ENCODE measurements at regions not wholly inside any gene's neighbourhood (a gene's known extent, or its start where the extent isn't known, plus 50 kb on each side); places are given as distances from the start of the nearest gene placed in this dataset.

GRCh38 chr20:60304026-60304590 is 345.9 kb downstream of the CDH26 start:
- in situ Hi-C loops (cut with MboI; ENCODE audit: low sequenced_read_pairs), result no loop called here

- in situ Hi-C loops (cut with MboI; ENCODE audit: low sequenced_read_pairs), result no loop called here
Measured at GRCh38 chr20:60304931-60305330, 346.7 kb downstream of the CDH26 start.

GRCh38 chr20:60306105-60306504 is 347.9 kb downstream of the CDH26 start:
- in situ Hi-C loops (cut with MboI; ENCODE audit: low sequenced_read_pairs), result no loop called here

- in situ Hi-C loops (cut with MboI; ENCODE audit: low sequenced_read_pairs), result no loop called here
Measured at GRCh38 chr20:60306551-60306950, 348.3 kb downstream of the CDH26 start.

GRCh38 chr20:60310560-60311349 is 352.5 kb downstream of the CDH26 start:
- in situ Hi-C loops (cut with MboI; ENCODE audit: low sequenced_read_pairs), result no loop called here

GRCh38 chr20:60313191-60313590 is 355.0 kb downstream of the CDH26 start:
- in situ Hi-C loops (cut with MboI; ENCODE audit: low sequenced_read_pairs), result no loop called here

GRCh38 chr20:60313614-60314013 is 355.4 kb downstream of the CDH26 start:
- in situ Hi-C loops (cut with MboI; ENCODE audit: low sequenced_read_pairs), result no loop called here

- in situ Hi-C loops (cut with MboI; ENCODE audit: low sequenced_read_pairs), result no loop called here
Measured at GRCh38 chr20:60314727-60315126, 356.5 kb downstream of the CDH26 start.

GRCh38 chr20:60316476-60317158 is 358.4 kb downstream of the CDH26 start:
- in situ Hi-C loops (cut with MboI; ENCODE audit: low sequenced_read_pairs), result no loop called here

- in situ Hi-C loops (cut with MboI; ENCODE audit: low sequenced_read_pairs), result no loop called here
Measured at GRCh38 chr20:60317401-60317800, 359.2 kb downstream of the CDH26 start.

GRCh38 chr20:60321601-60322000 is 363.4 kb downstream of the CDH26 start:
- in situ Hi-C loops (cut with MboI; ENCODE audit: low sequenced_read_pairs), result no loop called here

- in situ Hi-C loops (cut with MboI; ENCODE audit: low sequenced_read_pairs), result no loop called here
Measured at GRCh38 chr20:60326821-60327220, 368.6 kb downstream of the CDH26 start.

- in situ Hi-C loops (cut with MboI; ENCODE audit: low sequenced_read_pairs), result no loop called here
Measured at GRCh38 chr20:60327971-60328660, 369.9 kb downstream of the CDH26 start.

GRCh38 chr20:60330461-60330860 is 372.2 kb downstream of the CDH26 start:
- in situ Hi-C loops (cut with MboI; ENCODE audit: low sequenced_read_pairs), result no loop called here

GRCh38 chr20:60331688-60332300 is 373.6 kb downstream of the CDH26 start:
- in situ Hi-C loops (cut with MboI; ENCODE audit: low sequenced_read_pairs), result no loop called here

- in situ Hi-C loops (cut with MboI; ENCODE audit: low sequenced_read_pairs), result no loop called here
Measured at GRCh38 chr20:60332523-60332922, 374.3 kb downstream of the CDH26 start.

GRCh38 chr20:60334911-60335310 is 376.7 kb downstream of the CDH26 start:
- in situ Hi-C loops (cut with MboI; ENCODE audit: low sequenced_read_pairs), result no loop called here

- in situ Hi-C loops (cut with MboI; ENCODE audit: low sequenced_read_pairs), result no loop called here
Measured at GRCh38 chr20:60338556-60338955, 380.3 kb downstream of the CDH26 start.

GRCh38 chr20:60339738-60340137 is 381.5 kb downstream of the CDH26 start:
- in situ Hi-C loops (cut with MboI; ENCODE audit: low sequenced_read_pairs), result no loop called here

GRCh38 chr20:60340232-60340631 is 382.0 kb downstream of the CDH26 start:
- in situ Hi-C loops (cut with MboI; ENCODE audit: low sequenced_read_pairs), result no loop called here

GRCh38 chr20:60341062-60341461 is 382.8 kb downstream of the CDH26 start:
- in situ Hi-C loops (cut with MboI; ENCODE audit: low sequenced_read_pairs), result no loop called here
